Keratinocyte (primary cell): ENCODE measurements at regions not wholly inside any gene's neighbourhood (a gene's known extent, or its start where the extent isn't known, plus 50 kb on each side); places are given as distances from the start of the nearest gene placed in this dataset.

ENCODE experiments used
- DNase-seq: peaks from one replicate; pipeline ENCODE4 v3.0.0-alpha.2; 2011; ENCODE audit warnings: low read depth, missing footprints, low spot score
- FAIRE-seq: peaks from 2 replicates; lab custom pipeline; 2011; peaks lifted over from hg19 to GRCh38; lab: Jason Lieb, UNC
- H2AFZ ChIP-seq: 2 replicates; pipeline ENCODE4 v1.6.0; 2012; ENCODE audit warnings: low read length, control low read depth, inconsistent platforms; ENCODE audit not compliant: control insufficient read depth
- H3K27ac ChIP-seq: 2 replicates; pipeline ENCODE4 v1.5.1; 2011; ENCODE audit warnings: low read length; ENCODE audit not compliant: control insufficient read depth, insufficient read depth
- H3K27me3 ChIP-seq: 3 replicates; pipeline ENCODE4 v1.6.0; 2011; ENCODE audit warnings: low read length; ENCODE audit not compliant: control insufficient read depth, insufficient read depth; ENCODE audit errors: extremely low read depth
- H3K36me3 ChIP-seq, 2 experiments: 2 replicates in 1 of 2; 3 replicates in 1 of 2; pipeline ENCODE4 v1.5.1; 2011; ENCODE audit warnings: low read length in 2 of 2, mild to moderate bottlenecking in 1 of 2; ENCODE audit not compliant: control insufficient read depth in 2 of 2, insufficient read depth in 2 of 2; ENCODE audit errors: extremely low read depth in 1 of 2
- H3K4me1 ChIP-seq: 3 replicates; pipeline ENCODE4 v1.5.1; 2011; ENCODE audit warnings: low read length; ENCODE audit not compliant: control insufficient read depth, insufficient read depth; ENCODE audit errors: extremely low read depth
- H3K4me2 ChIP-seq: 3 replicates; pipeline ENCODE4 v1.6.0; 2011; ENCODE audit warnings: low read depth, low read length; ENCODE audit not compliant: control insufficient read depth, insufficient read depth; ENCODE audit errors: extremely low read depth
- H3K4me3 ChIP-seq, 3 experiments: fragments of 200-600 bp in 1 of 3; sonication (generic) in 1 of 3; 2 replicates in 2 of 3; 3 replicates in 1 of 3; pipeline ENCODE4 v1.5.1; 2011 to 2016; ENCODE audit warnings: low read length in 3 of 3, mild to moderate bottlenecking in 3 of 3, control low read depth in 2 of 3, inconsistent platforms in 1 of 3, low read depth in 1 of 3, mixed read lengths in 1 of 3, mixed run types in 1 of 3, moderate library complexity in 1 of 3; ENCODE audit not compliant: control insufficient read depth in 2 of 3, insufficient read depth in 2 of 3; ENCODE audit errors: extremely low read depth in 1 of 3
- H3K79me2 ChIP-seq: 2 replicates; pipeline ENCODE4 v1.6.0; 2012; ENCODE audit warnings: low read length; ENCODE audit not compliant: control insufficient read depth, insufficient read depth
- H3K9ac ChIP-seq: 3 replicates; pipeline ENCODE4 v1.6.0; 2011; ENCODE audit warnings: low read length; ENCODE audit not compliant: control insufficient read depth, insufficient read depth; ENCODE audit errors: extremely low read depth
- H3K9me1 ChIP-seq: 3 replicates; pipeline ENCODE4 v1.6.0; 2011; ENCODE audit warnings: low read length; ENCODE audit not compliant: control insufficient read depth, insufficient read depth; ENCODE audit errors: extremely low read depth
- H3K9me3 ChIP-seq: 2 replicates; pipeline ENCODE4 v1.5.1; 2012; ENCODE audit warnings: low read depth, low read length; ENCODE audit not compliant: control insufficient read depth
- H4K20me1 ChIP-seq: 3 replicates; pipeline ENCODE4 v1.6.0; 2011; ENCODE audit warnings: low read length; ENCODE audit not compliant: control insufficient read depth, insufficient read depth; ENCODE audit errors: extremely low read depth
- EZH2 ChIP-seq: IDR thresholded peaks from one replicate; pipeline ENCODE4 v1.6.1; 2012; ENCODE audit warnings: inconsistent platforms, mild to moderate bottlenecking, low read length, moderate library complexity
- dilution Hi-C: fragments of 300-500 bp; cut with MboI; formaldehyde crosslinking; loops from one replicate; pipeline ENCODE4 v1.7.0; 2020; ENCODE audit warnings: low sequenced_read_pairs; ENCODE audit not compliant: extremely low pct_ligation_motif_present
- TF ChIP-seq, protein P1 (sequence below), 3 experiments: IDR thresholded peaks in 1 of 3; conservative IDR thresholded peaks in 1 of 3; optimal IDR thresholded peaks in 1 of 3; 2 replicates in 2 of 3; 3 replicates in 1 of 3; pipeline versions ENCODE3 to v1.5.1; 2011; ENCODE audit warnings: low read length in 3 of 3, mild to moderate bottlenecking in 3 of 3, moderate library complexity in 2 of 3, control low read depth in 1 of 3, inconsistent platforms in 1 of 3; ENCODE audit not compliant: insufficient read depth in 2 of 3; ENCODE audit errors: extremely low read depth in 1 of 3

DNA sequence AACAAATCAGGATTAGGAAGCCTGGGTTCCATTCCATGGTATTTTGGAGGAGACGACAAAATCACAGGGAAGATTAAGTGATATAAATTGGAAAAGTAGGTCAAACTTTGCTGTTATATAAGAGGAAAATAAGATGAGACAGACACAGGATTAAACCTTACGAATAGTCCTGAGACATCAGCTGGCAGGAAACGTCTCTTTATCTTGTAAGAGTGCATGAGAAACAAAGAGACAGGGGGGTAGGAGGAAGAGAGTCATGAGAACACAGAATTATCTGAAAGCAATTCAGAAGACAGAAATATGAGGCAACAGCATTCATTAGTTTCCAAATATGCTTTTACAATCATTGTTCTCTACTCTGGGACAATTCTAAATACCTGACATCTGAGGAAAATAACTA is 310.6 kb upstream of the MIR17HG start:
- TF ChIP-seq, protein P1, sequence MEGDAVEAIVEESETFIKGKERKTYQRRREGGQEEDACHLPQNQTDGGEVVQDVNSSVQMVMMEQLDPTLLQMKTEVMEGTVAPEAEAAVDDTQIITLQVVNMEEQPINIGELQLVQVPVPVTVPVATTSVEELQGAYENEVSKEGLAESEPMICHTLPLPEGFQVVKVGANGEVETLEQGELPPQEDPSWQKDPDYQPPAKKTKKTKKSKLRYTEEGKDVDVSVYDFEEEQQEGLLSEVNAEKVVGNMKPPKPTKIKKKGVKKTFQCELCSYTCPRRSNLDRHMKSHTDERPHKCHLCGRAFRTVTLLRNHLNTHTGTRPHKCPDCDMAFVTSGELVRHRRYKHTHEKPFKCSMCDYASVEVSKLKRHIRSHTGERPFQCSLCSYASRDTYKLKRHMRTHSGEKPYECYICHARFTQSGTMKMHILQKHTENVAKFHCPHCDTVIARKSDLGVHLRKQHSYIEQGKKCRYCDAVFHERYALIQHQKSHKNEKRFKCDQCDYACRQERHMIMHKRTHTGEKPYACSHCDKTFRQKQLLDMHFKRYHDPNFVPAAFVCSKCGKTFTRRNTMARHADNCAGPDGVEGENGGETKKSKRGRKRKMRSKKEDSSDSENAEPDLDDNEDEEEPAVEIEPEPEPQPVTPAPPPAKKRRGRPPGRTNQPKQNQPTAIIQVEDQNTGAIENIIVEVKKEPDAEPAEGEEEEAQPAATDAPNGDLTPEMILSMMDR (optimal IDR thresholded peaks at IDR 0.05 in 1 of 3, IDR thresholded peaks at IDR 0.05 in 1 of 3, conservative IDR thresholded peaks at IDR 0.05 in 1 of 3; ENCODE audit: extremely low read depth in 1 of 3, insufficient read depth in 2 of 3, low read length in 3 of 3) = no peak
- TF ChIP-seq EZH2 = no peak
- H4K20me1 ChIP-seq = no peaks in the 10 kb centered on the region
- H3K79me2 ChIP-seq = no peaks in the 10 kb centered on the region
- no peaks in the 10 kb centered on the region for H3K27me3 ChIP-seq
- no peak overlapping the region for H3K27ac ChIP-seq
- no peaks in the 10 kb centered on the region for H3K9me3 ChIP-seq
- no peaks in the 10 kb centered on the region for H3K9me1 ChIP-seq
- no peak overlapping the region for H3K4me3 ChIP-seq
- FAIRE-seq (no peak), DNase-seq (no peak)
- no peaks in the 10 kb centered on the region for H3K36me3 ChIP-seq
- H2AFZ ChIP-seq = no peak overlapping the region
- dilution Hi-C loops = no loop called here
- no peak overlapping the region for H3K4me2 ChIP-seq
- no peak overlapping the region for H3K9ac ChIP-seq
- no peaks in the 10 kb centered on the region for H3K4me1 ChIP-seq

DNA sequence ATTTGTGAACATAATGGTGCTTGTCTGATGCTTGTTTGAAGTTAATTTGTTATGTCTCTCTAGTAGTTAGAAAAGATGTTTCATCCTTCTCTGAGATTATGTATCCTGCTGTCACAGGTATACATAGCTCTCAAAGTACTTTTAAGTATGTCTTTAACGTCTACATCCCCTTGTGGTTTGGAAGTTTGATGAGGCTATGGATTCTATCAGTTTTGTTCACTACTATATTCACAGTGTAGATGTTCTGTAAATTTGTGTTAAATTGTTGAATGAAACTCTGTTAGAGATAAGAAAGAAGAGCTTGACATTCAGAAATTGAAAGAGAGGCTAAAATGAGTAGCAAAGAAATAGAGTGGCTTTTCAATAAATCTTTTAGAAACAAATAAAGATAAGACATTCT is 304.6 kb upstream of the MIR17HG start:
- Histone ChIP-seq H3K27ac (no peak overlapping the region), H3K36me3 (no peaks in the 10 kb centered on the region), H3K4me2 (no peak overlapping the region), H3K9me1 (no peaks in the 10 kb centered on the region), H3K9me3 (no peaks in the 10 kb centered on the region), H4K20me1 (no peaks in the 10 kb centered on the region), H3K4me1 (no peaks in the 10 kb centered on the region), H3K79me2 (no peaks in the 10 kb centered on the region), H3K4me3 (no peak overlapping the region), H3K27me3 (no peaks in the 10 kb centered on the region), H3K9ac (no peak overlapping the region), H2AFZ (no peak overlapping the region)
- DNase-seq = no peak
- TF ChIP-seq, protein P1 (optimal IDR thresholded peaks at IDR 0.05 in 1 of 3, IDR thresholded peaks at IDR 0.05 in 1 of 3, conservative IDR thresholded peaks at IDR 0.05 in 1 of 3; ENCODE audit: extremely low read depth in 1 of 3, insufficient read depth in 2 of 3, low read length in 3 of 3) = no peak
- TF ChIP-seq EZH2 = no peak
- FAIRE-seq = no peak
- dilution Hi-C loops = no loop called here
